Upper lobe of left lung (tissue), 6 donors: ENCODE measurements at regions not wholly inside any gene's neighbourhood (a gene's known extent, or its start where the extent isn't known, plus 50 kb on each side); places are given as distances from the start of the nearest gene placed in this dataset.

Source experiments
- ATAC-seq, 2 donors: fragments of 200-7000 bp; cut with Tn5 transposase; one replicate each; pipeline ENCODE4 v1.9.1; 2022; ENCODE audit warnings: mild to moderate bottlenecking in 2 of 2, moderate library complexity in 2 of 2; ENCODE audit not compliant: low FRiP score in 2 of 2
- DNase-seq, 2 donors: peaks; one replicate each; pipeline ENCODE4 v3.0.0-alpha.2; 2019 to 2020
- H3K27ac ChIP-seq, 4 donors: fragments of 200-600 bp; sonication (generic); one replicate each; pipeline ENCODE4 v1.5.1; 2016 to 2019
- H3K27me3 ChIP-seq, 4 donors: fragments of 200-600 bp; sonication (generic); one replicate each; pipeline ENCODE4 v1.5.1; 2017 to 2019
- H3K36me3 ChIP-seq, 4 donors: fragments of 200-600 bp; sonication (generic); one replicate each; pipeline ENCODE4 v1.5.1; 2016 to 2019
- H3K4me1 ChIP-seq, 4 donors: fragments of 200-600 bp; sonication (generic); one replicate each; pipeline ENCODE4 v1.5.1; 2018 to 2019
- H3K4me3 ChIP-seq, 4 donors: fragments of 200-600 bp; sonication (generic); one replicate each; pipeline ENCODE4 v1.5.1; 2017 to 2019; ENCODE audit warnings: mild to moderate bottlenecking in 2 of 4, moderate library complexity in 1 of 4
- H3K9me3 ChIP-seq, 4 donors: fragments of 200-600 bp; sonication (generic); one replicate each; pipeline ENCODE4 v1.5.1; 2018 to 2019
- EP300 ChIP-seq, 4 donors: sonication (generic); formaldehyde crosslinking; IDR thresholded peaks; one replicate each; pipeline ENCODE4 v1.5.1; 2017; ENCODE audit warnings: antibody characterized with exemption in 4 of 4, control low read depth in 2 of 4
- POLR2A ChIP-seq, 4 donors: fragments of 450-650 bp; IDR thresholded peaks; one replicate each; pipeline ENCODE4 v1.5.1; 2016 to 2017; ENCODE audit warnings: antibody characterized with exemption in 4 of 4, mild to moderate bottlenecking in 2 of 4
- POLR2AphosphoS5 ChIP-seq, 2 donors: sonication (generic); formaldehyde crosslinking; IDR thresholded peaks; one replicate each; pipeline ENCODE4 v1.5.1; 2017; ENCODE audit warnings: antibody characterized with exemption in 2 of 2
- WGBS, 2 donors: methylation state at CpG; one replicate each; pipeline ENCODE4 v1.1.5; 2017 to 2018; 5-methylcytosine and 5-hydroxymethylcytosine counted together
- TF ChIP-seq, protein P1 (sequence below), 6 experiments: fragments of 450-650 bp in 4 of 6; fragments of 200-600 bp in 2 of 6; sonication (generic) in 2 of 6; IDR thresholded peaks; one replicate each; pipeline ENCODE4 v1.5.1; 2016 to 2019; ENCODE audit warnings: antibody characterized with exemption in 6 of 6
- donor health status: DM: no; HTN: no; CAD: no; lungs with moderate emphysema.
- donor health status: DM: no; HTN: yes; CAD: no; lungs with severe emphysema.

- Histone ChIP-seq H3K27me3 (no peaks in the 10 kb centered on the region), H3K27ac (no peak overlapping the region), H3K4me3 (no peak overlapping the region), H3K4me1 (no peaks in the 10 kb centered on the region), H3K36me3 (no peaks in the 10 kb centered on the region), H3K9me3 (no peaks in the 10 kb centered on the region)
- DNase-seq = no peak
- no peak for TF ChIP-seq EP300 (IDR thresholded peaks at IDR 0.05)
- no peak for TF ChIP-seq POLR2AphosphoS5 (IDR thresholded peaks at IDR 0.05)
- TF ChIP-seq, protein P1, sequence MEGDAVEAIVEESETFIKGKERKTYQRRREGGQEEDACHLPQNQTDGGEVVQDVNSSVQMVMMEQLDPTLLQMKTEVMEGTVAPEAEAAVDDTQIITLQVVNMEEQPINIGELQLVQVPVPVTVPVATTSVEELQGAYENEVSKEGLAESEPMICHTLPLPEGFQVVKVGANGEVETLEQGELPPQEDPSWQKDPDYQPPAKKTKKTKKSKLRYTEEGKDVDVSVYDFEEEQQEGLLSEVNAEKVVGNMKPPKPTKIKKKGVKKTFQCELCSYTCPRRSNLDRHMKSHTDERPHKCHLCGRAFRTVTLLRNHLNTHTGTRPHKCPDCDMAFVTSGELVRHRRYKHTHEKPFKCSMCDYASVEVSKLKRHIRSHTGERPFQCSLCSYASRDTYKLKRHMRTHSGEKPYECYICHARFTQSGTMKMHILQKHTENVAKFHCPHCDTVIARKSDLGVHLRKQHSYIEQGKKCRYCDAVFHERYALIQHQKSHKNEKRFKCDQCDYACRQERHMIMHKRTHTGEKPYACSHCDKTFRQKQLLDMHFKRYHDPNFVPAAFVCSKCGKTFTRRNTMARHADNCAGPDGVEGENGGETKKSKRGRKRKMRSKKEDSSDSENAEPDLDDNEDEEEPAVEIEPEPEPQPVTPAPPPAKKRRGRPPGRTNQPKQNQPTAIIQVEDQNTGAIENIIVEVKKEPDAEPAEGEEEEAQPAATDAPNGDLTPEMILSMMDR (IDR thresholded peaks at IDR 0.05) = no peak
- no peak for TF ChIP-seq POLR2A (IDR thresholded peaks at IDR 0.05)
- no peak for ATAC-seq
- WGBS, 2 donors = 46 to 53% methylated on average over 5 of the region's 5 CpGs
Measured at GRCh38 chr6:84425971-84426705, 198.7 kb upstream of the CEP162 start.

DNA sequence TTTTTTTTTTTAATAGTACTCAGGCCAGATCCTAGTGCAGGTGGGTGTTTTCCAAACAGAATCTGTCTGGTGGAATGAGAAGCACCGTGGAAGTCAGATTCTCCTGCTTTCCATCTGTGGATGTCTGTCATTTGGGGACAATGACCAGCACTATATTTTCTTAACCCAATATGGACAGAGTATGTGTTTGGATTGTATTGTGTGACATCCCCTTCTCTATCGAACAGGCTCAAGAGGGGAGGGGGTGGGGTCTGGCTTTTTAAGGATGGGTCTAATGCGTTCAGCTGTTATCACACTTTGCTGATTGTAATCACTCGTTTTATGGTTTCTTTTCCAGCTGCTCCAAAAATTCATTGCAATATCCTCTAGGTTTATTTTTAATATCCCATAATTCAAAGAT, 197.5 kb upstream of the CEP162 start:
- no peaks in the 10 kb centered on the region for H3K36me3 ChIP-seq
- 20 to 31% methylated on average over 4 of the region's 4 CpGs for WGBS, 2 donors
- no peak overlapping the region for H3K4me3 ChIP-seq
- ATAC-seq (no peak), DNase-seq (no peak)
- H3K4me1 ChIP-seq = no peaks in the 10 kb centered on the region
- H3K27me3 ChIP-seq = no peaks in the 10 kb centered on the region
- no peak for TF ChIP-seq POLR2A (IDR thresholded peaks at IDR 0.05)
- no peak for TF ChIP-seq POLR2AphosphoS5 (IDR thresholded peaks at IDR 0.05)
- TF ChIP-seq, protein P1 (IDR thresholded peaks at IDR 0.05) = no peak
- TF ChIP-seq EP300 (IDR thresholded peaks at IDR 0.05) = no peak
- no peaks in the 10 kb centered on the region for H3K9me3 ChIP-seq
- H3K27ac ChIP-seq = no peak overlapping the region

DNA sequence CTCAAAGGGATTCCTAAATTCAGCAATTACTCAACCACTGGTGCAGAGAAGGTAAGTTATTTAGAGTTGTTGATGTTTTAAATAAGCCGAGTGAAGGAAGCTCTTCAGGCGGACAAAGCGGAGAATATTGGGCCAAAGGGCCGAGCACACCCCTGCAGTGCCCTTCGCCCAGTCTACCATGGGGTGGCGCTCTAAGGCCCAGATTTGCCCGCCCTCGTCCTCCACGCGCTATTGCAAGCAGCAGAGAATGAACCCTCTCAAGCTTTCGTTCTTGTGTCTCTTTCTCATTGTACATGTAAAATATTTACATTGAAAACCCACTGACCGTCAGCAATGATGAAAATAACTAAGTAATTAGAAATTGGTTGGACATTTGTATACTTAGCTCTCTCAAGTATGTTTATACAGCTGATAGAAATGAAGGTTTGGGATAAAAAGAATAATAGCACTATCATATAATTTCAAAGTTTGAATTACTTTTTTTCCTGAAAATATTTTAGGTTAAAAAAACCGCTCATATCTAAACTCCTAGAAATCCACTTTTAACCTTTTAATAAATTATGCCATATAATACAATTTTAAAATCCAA, 195.0 kb upstream of the CEP162 start:
- Histone ChIP-seq H3K4me1 (no peaks in the 10 kb centered on the region), H3K4me3 (no peak overlapping the region), H3K27ac (no peak overlapping the region), H3K27me3 (no peaks in the 10 kb centered on the region), H3K9me3 (no peaks in the 10 kb centered on the region), H3K36me3 (no peaks in the 10 kb centered on the region)
- WGBS, 2 donors = 10 to 11% methylated on average over 11 to 13 of the region's 13 CpGs
- no peak for TF ChIP-seq POLR2AphosphoS5 (IDR thresholded peaks at IDR 0.05)
- TF ChIP-seq POLR2A (IDR thresholded peaks at IDR 0.05) = no peak
- TF ChIP-seq, protein P1 (IDR thresholded peaks at IDR 0.05) = peak in 4 of 6 experiments; percentile 38 to 51 (median 49)
- no peak for TF ChIP-seq EP300 (IDR thresholded peaks at IDR 0.05)
- DNase-seq = peak; percentile 26 to 33
- peak; percentile 79 to 81 for ATAC-seq

DNA sequence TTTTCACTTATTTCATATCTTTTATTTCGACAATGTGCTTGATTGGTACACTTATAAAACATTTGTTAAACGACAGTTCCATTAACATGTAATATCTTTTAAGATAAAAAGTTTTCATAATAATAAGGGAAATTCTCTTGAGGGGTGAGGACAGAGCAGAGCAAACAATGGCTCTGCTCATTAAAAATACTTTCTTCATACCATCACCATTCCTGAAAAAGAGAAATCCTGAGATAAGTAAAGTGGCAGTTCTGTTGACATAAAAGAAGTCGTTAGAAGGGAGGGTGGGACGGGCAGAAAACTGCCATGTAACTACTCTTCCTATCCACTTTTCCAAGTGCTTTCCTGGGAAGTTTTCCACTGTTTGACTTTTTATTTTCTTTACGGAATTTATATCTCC, 193.6 kb upstream of the CEP162 start:
- Histone ChIP-seq H3K4me1 (no peaks in the 10 kb centered on the region), H3K36me3 (no peaks in the 10 kb centered on the region), H3K27me3 (no peaks in the 10 kb centered on the region), H3K4me3 (no peak overlapping the region), H3K9me3 (no peaks in the 10 kb centered on the region), H3K27ac (no peak overlapping the region)
- TF ChIP-seq EP300 (IDR thresholded peaks at IDR 0.05) = no peak
- TF ChIP-seq POLR2A (IDR thresholded peaks at IDR 0.05) = no peak
- no peak for TF ChIP-seq POLR2AphosphoS5 (IDR thresholded peaks at IDR 0.05)
- TF ChIP-seq, protein P1 (IDR thresholded peaks at IDR 0.05) = no peak
- ATAC-seq = no peak
- 37 to 42% methylated on average over 5 of the region's 5 CpGs for WGBS, 2 donors
- no peak for DNase-seq
